Hematopoietic multipotent progenitor cell treated with erythropoietin and hydrocortisone succinate and interleukin-3 and kit ligand, for 17 days (in vitro differentiated cells): ENCODE measurements at regions not wholly inside any gene's neighbourhood (a gene's known extent, or its start where the extent isn't known, plus 50 kb on each side); places are given as distances from the start of the nearest gene placed in this dataset.

ENCODE experiments used
- DNase-seq: peaks from one replicate; pipeline ENCODE4 v3.0.0-alpha.2; 2015; ENCODE audit warnings: low spot score

GRCh38 chr21:24729568-24729967, 877.7 kb downstream of the MRPL39 start:
- no peak for DNase-seq

DNA sequence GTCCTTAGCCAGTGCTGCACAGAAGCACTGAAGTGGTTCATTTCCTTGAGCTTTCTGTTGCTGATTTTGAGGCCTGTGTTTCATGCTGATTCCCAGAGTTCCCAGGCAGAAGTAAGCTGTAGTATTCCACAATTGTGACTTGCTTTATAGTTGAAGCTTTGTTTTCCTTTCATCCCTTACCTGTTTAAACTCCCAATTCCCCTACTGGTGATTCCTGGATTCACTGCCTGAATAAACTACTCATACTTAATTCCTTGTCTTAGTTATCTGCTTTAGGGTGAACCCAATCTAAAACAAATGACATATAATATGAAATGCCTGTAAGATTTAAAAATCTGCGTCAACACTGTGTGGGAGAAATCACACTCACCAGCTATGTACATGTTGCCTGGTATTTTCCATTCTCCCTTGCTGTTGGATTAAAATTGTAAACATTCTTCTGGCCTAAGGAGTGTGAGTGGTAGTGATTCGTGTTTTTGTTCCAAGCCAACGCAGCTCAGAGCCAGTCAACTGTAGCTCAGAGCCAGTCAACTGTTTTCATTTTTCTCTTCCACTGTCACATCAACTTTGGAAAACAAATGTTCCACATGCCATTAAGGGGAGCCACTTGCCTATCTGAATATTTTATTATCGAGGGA, 879.4 kb downstream of the MRPL39 start:
- no peak for DNase-seq

GRCh38 chr21:24716281-24716918, 890.9 kb downstream of the MRPL39 start:
- no peak for DNase-seq

GRCh38 chr21:24714646-24715200, 892.6 kb downstream of the MRPL39 start:
- DNase-seq = no peak

DNA sequence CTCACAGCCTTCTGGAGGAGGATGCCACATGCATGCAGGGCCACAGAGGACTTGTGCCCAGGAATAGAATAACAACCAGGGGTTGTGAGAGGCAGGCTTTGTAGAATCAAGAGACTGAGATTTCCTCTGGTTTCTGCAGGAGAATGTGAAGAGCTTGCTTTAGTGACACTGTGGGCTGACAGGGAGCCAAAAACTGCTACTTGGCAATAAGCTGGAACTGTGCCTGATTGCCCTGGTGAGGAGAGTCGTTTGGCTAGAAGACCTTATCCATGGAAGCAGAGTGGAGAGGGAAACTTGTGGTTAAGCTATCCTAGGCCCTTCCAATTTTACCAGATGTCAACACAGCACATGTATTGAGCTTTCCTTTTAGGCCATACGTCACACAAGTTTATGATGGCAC, 902.1 kb downstream of the MRPL39 start:
- DNase-seq = no peak

GRCh38 chr21:24693779-24694178, 913.5 kb downstream of the MRPL39 start:
- DNase-seq = no peak

DNA sequence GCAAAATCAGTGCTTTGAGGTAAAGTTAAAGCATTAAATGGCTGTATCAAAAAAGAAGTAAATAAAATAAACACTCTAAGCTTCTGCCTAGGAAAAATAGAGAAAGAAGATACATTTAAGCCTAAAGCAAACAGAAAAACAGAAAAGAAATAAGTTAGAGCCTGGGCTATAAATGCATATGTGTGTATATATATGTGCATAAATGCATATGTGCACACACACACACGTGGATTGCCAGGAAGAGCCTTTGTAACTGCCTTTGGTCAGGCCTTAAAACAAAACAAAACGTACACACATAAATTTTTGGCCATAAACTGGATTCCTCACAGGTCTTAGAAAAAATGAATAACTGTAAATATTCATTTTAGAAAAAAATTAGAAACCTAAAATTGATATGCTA, 925.8 kb downstream of the MRPL39 start:
- no peak for DNase-seq

DNA sequence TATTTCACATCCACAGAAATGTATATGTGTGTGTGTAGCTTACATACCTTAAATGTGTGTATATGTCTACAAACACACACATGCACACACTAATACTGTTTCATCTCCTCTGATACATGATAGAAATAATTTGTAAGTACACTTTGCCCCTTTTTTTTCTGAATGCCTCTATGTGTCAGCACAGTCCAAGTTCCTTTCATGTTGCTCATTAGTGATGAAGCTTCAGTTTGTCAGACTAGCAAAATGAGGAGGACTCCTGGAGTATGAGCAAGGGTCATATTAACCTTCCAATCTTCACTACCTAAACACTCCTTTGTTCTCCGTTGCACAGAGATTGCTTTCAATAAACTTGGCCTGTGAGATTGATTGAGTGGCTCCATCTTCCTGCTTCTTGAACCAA, 935.4 kb downstream of the MRPL39 start:
- DNase-seq = no peak

DNA sequence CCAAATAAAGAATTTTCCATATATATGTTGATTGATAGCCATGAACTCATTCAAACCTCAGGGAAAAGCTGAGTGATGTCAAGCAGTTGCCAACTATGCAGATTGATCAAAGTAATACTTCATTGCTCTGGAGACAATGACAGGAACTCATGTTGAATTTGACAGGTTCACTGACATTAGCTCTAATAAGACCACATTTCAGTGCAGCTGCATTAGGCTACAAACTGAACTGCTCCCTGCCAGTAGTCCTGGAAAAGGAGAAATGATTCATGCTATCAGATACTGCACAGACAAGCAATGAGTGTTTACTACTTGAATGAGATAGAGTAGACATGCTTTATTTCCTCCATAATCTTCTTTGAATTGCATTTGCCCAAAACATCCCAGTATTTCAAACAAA, 948.4 kb downstream of the MRPL39 start:
- DNase-seq = no peak

GRCh38 chr21:24658026-24658425, 949.3 kb downstream of the MRPL39 start:
- DNase-seq = no peak

DNA sequence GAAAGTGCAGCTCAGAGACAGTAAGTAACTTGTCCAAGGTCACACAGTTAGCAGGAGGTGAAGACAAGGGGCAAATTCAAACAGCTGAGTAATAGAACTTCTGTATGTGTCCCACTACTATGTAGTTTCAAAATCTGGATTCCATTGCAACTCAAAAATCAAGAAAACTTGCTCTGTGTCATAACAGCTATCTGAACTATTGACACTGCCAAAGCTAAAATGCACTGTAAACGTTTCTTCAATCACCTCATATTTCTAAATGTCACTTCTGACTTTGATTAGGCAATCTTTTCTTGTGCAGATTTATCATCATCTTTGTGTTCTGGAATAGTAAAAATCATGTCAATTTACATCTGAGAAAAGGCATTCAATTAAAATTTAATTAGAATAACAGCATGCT, 957.6 kb downstream of the MRPL39 start:
- DNase-seq = no peak

GRCh38 chr21:24636696-24637095, 970.6 kb downstream of the MRPL39 start:
- DNase-seq = no peak

GRCh38 chr21:24634749-24635148, 972.5 kb downstream of the MRPL39 start:
- no peak for DNase-seq

GRCh38 chr21:24628536-24628935, 978.7 kb downstream of the MRPL39 start:
- no peak for DNase-seq

DNA sequence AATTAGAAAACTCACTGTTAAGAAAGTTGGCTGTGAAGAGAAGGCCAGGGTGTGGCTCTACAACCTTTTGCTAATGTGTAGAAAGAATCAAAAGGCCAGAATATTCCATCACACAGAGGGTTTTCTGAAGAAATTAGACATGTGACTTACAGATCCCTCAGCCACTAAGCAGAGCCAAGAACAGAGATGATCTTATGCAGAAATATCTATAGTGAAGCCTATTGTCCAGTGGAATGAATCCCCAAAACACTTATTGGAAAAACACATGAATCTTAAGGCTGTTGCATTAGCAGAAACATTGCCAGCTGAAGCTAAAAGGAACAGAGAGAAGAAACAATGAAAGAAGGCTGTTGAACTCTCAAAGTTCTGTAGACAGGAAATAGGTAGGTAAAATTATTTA, 979.2 kb downstream of the MRPL39 start:
- DNase-seq = no peak

DNA sequence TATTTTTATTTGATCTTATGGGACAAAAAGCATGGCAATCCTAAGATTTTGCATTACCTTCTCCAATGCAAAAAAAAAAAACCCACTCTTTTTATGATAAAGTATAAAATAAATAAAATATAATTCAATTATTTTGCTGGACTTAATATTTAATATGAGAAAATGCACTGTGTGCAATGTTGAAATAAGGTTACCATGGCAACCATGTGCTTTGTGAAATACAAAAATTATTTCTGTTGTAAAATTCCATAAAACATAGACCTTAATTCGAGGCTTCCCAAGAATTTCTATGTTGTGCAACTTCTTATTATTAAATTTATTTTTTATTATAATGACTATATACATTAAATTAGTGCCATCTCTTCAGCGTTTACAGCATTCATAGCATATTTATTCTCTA, 989.5 kb downstream of the MRPL39 start:
- DNase-seq = no peak

- no peak for DNase-seq
These were observed 1013.2 kb downstream of the MRPL39 start for GRCh38 chr21:24594082-24594481.

DNA sequence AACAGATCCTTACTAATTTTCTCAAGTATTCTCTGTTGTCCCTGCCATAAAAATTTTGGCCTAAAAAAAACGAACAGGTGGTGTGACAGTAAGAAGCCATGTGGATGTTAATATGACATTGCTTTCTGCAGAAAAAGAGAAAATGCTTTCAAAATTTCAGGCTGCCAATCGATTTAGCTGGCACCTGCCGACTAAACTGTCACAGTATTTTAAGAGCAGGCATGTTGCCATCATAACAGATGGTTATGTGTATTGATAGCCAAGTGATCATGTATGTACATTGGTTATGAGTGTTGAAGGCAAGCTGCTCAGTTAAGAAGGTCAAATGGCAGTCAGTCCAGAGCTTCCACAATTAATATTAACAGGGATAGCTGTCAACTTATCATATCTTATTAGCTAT, 1017.0 kb downstream of the MRPL39 start:
- no peak for DNase-seq

DNA sequence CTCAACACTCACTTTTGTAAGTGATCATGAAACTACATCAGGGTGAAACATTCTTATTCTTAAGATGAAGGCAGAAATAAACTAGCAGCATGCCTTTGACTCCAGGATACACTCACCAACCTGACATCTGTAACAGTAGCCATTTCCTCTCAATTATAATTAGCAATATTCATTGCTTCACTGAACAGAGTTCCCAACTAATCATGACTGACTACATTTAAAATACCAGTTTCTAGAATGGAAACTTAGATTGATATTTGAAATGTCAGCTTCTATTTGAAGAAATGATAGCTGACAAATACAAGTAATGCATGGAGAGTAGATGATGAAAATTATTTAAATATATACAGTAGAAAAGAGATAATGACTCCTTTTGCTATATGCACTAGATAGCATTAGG, 1023.8 kb downstream of the MRPL39 start:
- no peak for DNase-seq

- DNase-seq = no peak
These were observed 1030.0 kb downstream of the MRPL39 start for GRCh38 chr21:24577301-24577700.

DNA sequence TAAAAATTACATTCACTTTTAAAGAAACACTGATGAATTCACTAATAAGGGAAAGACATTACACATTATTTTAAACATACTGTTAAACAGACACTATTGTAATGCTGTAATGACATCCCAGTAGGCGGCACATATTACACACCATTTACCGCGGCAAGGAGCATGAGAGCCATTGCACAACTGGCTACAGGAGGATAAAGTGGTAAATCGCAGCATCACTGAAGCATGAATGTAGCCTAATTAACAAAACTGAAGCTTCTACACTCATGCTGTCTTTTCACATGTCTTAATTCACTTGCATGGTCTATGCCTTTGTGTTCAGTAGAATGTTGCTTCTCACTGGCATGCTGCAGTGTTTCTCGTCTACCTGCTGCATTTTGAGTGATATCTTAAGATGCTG, 1046.0 kb downstream of the MRPL39 start:
- no peak for DNase-seq

- DNase-seq = no peak
These were observed 1054.8 kb downstream of the MRPL39 start for GRCh38 chr21:24552491-24552890.

GRCh38 chr21:24545807-24546361, 1061.4 kb downstream of the MRPL39 start:
- DNase-seq = no peak
